HCT116 (cell line): ENCODE measurements at regions not wholly inside any gene's neighbourhood (a gene's known extent, or its start where the extent isn't known, plus 50 kb on each side); places are given as distances from the start of the nearest gene placed in this dataset.
"Not testable (repeated sequence)": the region's sequence is repeated elsewhere in the genome, so short reads cannot be mapped to it uniquely, and the experiment has no call there.

ENCODE experiments used
- ATAC-seq: fragments of 200-7000 bp; cut with Tn5 transposase; 2 replicates; pipeline ENCODE4 v1.9.1; 2020; ENCODE audit warnings: mild to moderate bottlenecking, moderate library complexity
- BruUV-seq: library from RNA; stranded (reverse); fragments of 400-500 nt; replicated peaks from 2 replicates; lab custom pipeline; 2021; lab: Mats Ljungman, UMichigan
- CTCF ChIA-PET: fragments of 300-600 bp; sonication (Branson Sonifier 250); formaldehyde crosslinking; loops from one replicate; lab custom pipeline; 2021; ENCODE audit warnings: antibody characterized with exemption; lab: Charles Lee
- POLR2A ChIA-PET: fragments of 300-600, 350-600 bp; sonication (Branson Sonifier 250); formaldehyde crosslinking; loops from one replicate; lab custom pipeline; 2021; ENCODE audit warnings: antibody characterized with exemption; lab: Charles Lee
- RAD21 ChIA-PET, 2 experiments: fragments of 300-600 bp; sonication (Branson Sonifier 250); formaldehyde crosslinking; loops; one replicate each; lab custom pipeline; 2023; ENCODE audit warnings: low total read pairs in 2 of 2; ENCODE audit not compliant: uncharacterized antibody in 2 of 2, unreplicated experiment in 2 of 2, low non-redundant PET in 1 of 2; lab: Charles Lee
- DNase-seq: peaks from one replicate; pipeline ENCODE4 v3.0.0-alpha.2; 2010; ENCODE audit warnings: low read depth, low spot score
- H2AFZ ChIP-seq: fragments of 200-600 bp; shearing (Covaris generic), sonication (generic); 2 replicates; pipeline ENCODE4 v1.6.1; 2017; ENCODE audit warnings: low read depth, mixed run types, mixed read lengths, antibody characterized with exemption, low read length; ENCODE audit not compliant: poor library complexity, severe bottlenecking
- H3K27ac ChIP-seq: 2 replicates; pipeline ENCODE4 v1.5.1; 2012; ENCODE audit warnings: low read depth, low read length
- H3K27me3 ChIP-seq: fragments of 200-600 bp; sonication (generic); 2 replicates; pipeline ENCODE4 v1.6.1; 2016; ENCODE audit warnings: mixed run types, low read length, mixed read lengths; ENCODE audit not compliant: insufficient read depth
- H3K36me3 ChIP-seq, 2 experiments: fragments of 200-500 bp in 1 of 2; fragments of 200-600 bp in 1 of 2; sonication (Bioruptor generic) in 1 of 2; sonication (generic) in 1 of 2; 2 replicates each; pipeline versions ENCODE4 v1.5.1 to v1.6.1; 2014 to 2016; ENCODE audit warnings: low read length in 2 of 2, inconsistent platforms in 1 of 2, mixed read lengths in 1 of 2, mixed run types in 1 of 2; ENCODE audit not compliant: insufficient read depth in 2 of 2, control insufficient read depth in 1 of 2
- H3K4me1 ChIP-seq, 2 experiments: fragments of 200-600 bp in 1 of 2; sonication (generic) in 1 of 2; 2 replicates each; pipeline versions ENCODE4 v1.5.1 to v1.6.1; 2012 to 2017; ENCODE audit warnings: low read length in 2 of 2, inconsistent platforms in 1 of 2, mild to moderate bottlenecking in 1 of 2, mixed read lengths in 1 of 2, mixed run types in 1 of 2, moderate library complexity in 1 of 2; ENCODE audit not compliant: insufficient read depth in 2 of 2, control insufficient read depth in 1 of 2
- H3K4me2 ChIP-seq: fragments of 200-600 bp; sonication (generic); 2 replicates; pipeline ENCODE4 v1.6.1; 2017; ENCODE audit warnings: mixed run types, low read length, mixed read lengths
- H3K4me3 ChIP-seq, 2 experiments: fragments of 200-600 bp in 1 of 2; sonication (generic) in 1 of 2; replicated peaks in 1 of 2; 2 replicates each; pipeline ENCODE4 v1.5.1; 2011 to 2016; ENCODE audit warnings: low read length in 2 of 2, control low read depth in 1 of 2, low read depth in 1 of 2, mild to moderate bottlenecking in 1 of 2, mixed read lengths in 1 of 2, mixed run types in 1 of 2
- H3K79me2 ChIP-seq: fragments of 200-600 bp; sonication (generic); 2 replicates; pipeline ENCODE4 v1.6.1; 2017; ENCODE audit warnings: mild to moderate bottlenecking, mixed run types, low read length, moderate library complexity, mixed read lengths; ENCODE audit not compliant: insufficient read depth
- H3K9ac ChIP-seq: fragments of 200-600 bp; sonication (generic); 2 replicates; pipeline ENCODE4 v1.6.1; 2016; ENCODE audit warnings: low read length, mixed read lengths
- H3K9me2 ChIP-seq: fragments of 200-600 bp; sonication (generic), shearing (Covaris generic); 2 replicates; pipeline ENCODE4 v1.6.1; 2017; ENCODE audit warnings: mixed run types, mild to moderate bottlenecking, moderate library complexity; ENCODE audit not compliant: insufficient read depth
- H3K9me3 ChIP-seq, 2 experiments: fragments of 200-500 bp in 1 of 2; fragments of 200-600 bp in 1 of 2; sonication (Bioruptor generic) in 1 of 2; sonication (generic) in 1 of 2; 2 replicates each; pipeline ENCODE4 v1.6.1; 2014 to 2017; ENCODE audit warnings: low read length in 2 of 2, mixed read lengths in 2 of 2, inconsistent platforms in 1 of 2, low read depth in 1 of 2, mild to moderate bottlenecking in 1 of 2, mixed run types in 1 of 2, moderate library complexity in 1 of 2; ENCODE audit not compliant: control insufficient read depth in 1 of 2, insufficient read depth in 1 of 2
- H4K20me1 ChIP-seq: fragments of 200-600 bp; sonication (generic), shearing (Covaris generic); 2 replicates; pipeline ENCODE4 v1.6.1; 2017; ENCODE audit warnings: mixed run types, mild to moderate bottlenecking, moderate library complexity; ENCODE audit not compliant: insufficient read depth
- EGR1 ChIP-seq: IDR thresholded peaks from 2 replicates; pipeline ENCODE4 v1.6.1; 2012; ENCODE audit warnings: low read depth
- ELF1 ChIP-seq: IDR thresholded peaks from 2 replicates; pipeline ENCODE4 v1.6.1; 2012; ENCODE audit warnings: low read depth, borderline replicate concordance
- POLR2AphosphoS5 ChIP-seq: IDR thresholded peaks from 2 replicates; pipeline ENCODE4 v1.6.1; 2011; ENCODE audit warnings: mild to moderate bottlenecking, low read depth, low read length, moderate library complexity
- RAD21 ChIP-seq: IDR thresholded peaks from 2 replicates; pipeline ENCODE4 v1.6.1; 2012; ENCODE audit warnings: low read depth, mild to moderate bottlenecking
- SIN3A ChIP-seq: IDR thresholded peaks from 2 replicates; pipeline ENCODE4 v1.6.1; 2012; ENCODE audit warnings: low read depth
- TCF7L2 ChIP-seq: IDR thresholded peaks from 2 replicates; pipeline ENCODE4 v1.7.0; 2011; ENCODE audit warnings: borderline replicate concordance, inconsistent platforms; ENCODE audit not compliant: insufficient read depth, insufficient read length; ENCODE audit errors: extremely low read depth
- intact Hi-C: fragments of 100-400 bp; cut with micrococcal nuclease; formaldehyde crosslinking; loops from 2 replicates; pipeline ENCODE4 v1.10.0; 2022
- TF ChIP-seq, protein P1 (sequence below): IDR thresholded peaks from 2 replicates; pipeline ENCODE4 v1.6.1; 2012; ENCODE audit warnings: low read depth
- TF ChIP-seq, protein P2 (sequence below), 3 experiments: fragments of 200-600 bp in 1 of 3; sonication (generic) in 1 of 3; IDR thresholded peaks in 2 of 3; conservative IDR thresholded peaks in 1 of 3; 2 replicates each; pipeline ENCODE4 v1.5.1; 2012 to 2017; ENCODE audit warnings: low read depth in 2 of 3, low read length in 2 of 3, antibody characterized with exemption in 1 of 3, borderline replicate concordance in 1 of 3, control low read depth in 1 of 3, mild to moderate bottlenecking in 1 of 3, mixed read lengths in 1 of 3, mixed run types in 1 of 3, moderate library complexity in 1 of 3; ENCODE audit not compliant: insufficient read depth in 1 of 3
- TF ChIP-seq, protein P3 (sequence below): IDR thresholded peaks from 2 replicates; pipeline ENCODE4 v1.6.1; 2011; ENCODE audit warnings: mild to moderate bottlenecking, low read length, moderate library complexity; ENCODE audit not compliant: insufficient replicate concordance; ENCODE audit errors: extremely low read depth

DNA sequence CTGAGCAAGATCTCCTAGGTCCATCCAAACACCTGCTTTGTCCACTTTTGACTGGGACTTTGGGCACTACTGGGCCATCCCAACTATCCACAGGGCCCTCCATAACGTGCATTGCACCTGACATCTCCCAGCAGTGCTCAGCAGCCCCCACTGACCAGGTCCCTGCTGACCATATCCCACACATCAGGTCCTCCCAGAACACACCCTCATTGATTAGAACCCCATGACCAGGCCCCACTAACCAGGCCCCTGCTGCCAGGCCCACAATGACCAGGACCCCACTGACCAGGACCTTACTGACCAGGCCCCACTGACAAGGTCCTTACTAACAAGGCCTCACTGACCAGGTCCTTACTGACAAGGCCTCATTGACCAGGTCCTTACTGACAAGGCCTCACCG is 93.9 kb upstream of the CTSV start:
- H3K4me3 ChIP-seq: no peak overlapping the region
- H3K9me2 ChIP-seq: no peaks in the 10 kb centered on the region
- POLR2A ChIA-PET: no interaction called here
- H3K36me3 ChIP-seq: no peaks in the 10 kb centered on the region
- H3K4me2 ChIP-seq: no peak overlapping the region
- TF ChIP-seq, protein P1, sequence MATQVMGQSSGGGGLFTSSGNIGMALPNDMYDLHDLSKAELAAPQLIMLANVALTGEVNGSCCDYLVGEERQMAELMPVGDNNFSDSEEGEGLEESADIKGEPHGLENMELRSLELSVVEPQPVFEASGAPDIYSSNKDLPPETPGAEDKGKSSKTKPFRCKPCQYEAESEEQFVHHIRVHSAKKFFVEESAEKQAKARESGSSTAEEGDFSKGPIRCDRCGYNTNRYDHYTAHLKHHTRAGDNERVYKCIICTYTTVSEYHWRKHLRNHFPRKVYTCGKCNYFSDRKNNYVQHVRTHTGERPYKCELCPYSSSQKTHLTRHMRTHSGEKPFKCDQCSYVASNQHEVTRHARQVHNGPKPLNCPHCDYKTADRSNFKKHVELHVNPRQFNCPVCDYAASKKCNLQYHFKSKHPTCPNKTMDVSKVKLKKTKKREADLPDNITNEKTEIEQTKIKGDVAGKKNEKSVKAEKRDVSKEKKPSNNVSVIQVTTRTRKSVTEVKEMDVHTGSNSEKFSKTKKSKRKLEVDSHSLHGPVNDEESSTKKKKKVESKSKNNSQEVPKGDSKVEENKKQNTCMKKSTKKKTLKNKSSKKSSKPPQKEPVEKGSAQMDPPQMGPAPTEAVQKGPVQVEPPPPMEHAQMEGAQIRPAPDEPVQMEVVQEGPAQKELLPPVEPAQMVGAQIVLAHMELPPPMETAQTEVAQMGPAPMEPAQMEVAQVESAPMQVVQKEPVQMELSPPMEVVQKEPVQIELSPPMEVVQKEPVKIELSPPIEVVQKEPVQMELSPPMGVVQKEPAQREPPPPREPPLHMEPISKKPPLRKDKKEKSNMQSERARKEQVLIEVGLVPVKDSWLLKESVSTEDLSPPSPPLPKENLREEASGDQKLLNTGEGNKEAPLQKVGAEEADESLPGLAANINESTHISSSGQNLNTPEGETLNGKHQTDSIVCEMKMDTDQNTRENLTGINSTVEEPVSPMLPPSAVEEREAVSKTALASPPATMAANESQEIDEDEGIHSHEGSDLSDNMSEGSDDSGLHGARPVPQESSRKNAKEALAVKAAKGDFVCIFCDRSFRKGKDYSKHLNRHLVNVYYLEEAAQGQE: no peak
- TF ChIP-seq POLR2AphosphoS5: no peak
- TF ChIP-seq, protein P2, sequence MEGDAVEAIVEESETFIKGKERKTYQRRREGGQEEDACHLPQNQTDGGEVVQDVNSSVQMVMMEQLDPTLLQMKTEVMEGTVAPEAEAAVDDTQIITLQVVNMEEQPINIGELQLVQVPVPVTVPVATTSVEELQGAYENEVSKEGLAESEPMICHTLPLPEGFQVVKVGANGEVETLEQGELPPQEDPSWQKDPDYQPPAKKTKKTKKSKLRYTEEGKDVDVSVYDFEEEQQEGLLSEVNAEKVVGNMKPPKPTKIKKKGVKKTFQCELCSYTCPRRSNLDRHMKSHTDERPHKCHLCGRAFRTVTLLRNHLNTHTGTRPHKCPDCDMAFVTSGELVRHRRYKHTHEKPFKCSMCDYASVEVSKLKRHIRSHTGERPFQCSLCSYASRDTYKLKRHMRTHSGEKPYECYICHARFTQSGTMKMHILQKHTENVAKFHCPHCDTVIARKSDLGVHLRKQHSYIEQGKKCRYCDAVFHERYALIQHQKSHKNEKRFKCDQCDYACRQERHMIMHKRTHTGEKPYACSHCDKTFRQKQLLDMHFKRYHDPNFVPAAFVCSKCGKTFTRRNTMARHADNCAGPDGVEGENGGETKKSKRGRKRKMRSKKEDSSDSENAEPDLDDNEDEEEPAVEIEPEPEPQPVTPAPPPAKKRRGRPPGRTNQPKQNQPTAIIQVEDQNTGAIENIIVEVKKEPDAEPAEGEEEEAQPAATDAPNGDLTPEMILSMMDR (IDR thresholded peaks at IDR 0.05 in 2 of 3, conservative IDR thresholded peaks at IDR 0.05 in 1 of 3; ENCODE audit: borderline replicate concordance in 1 of 3, insufficient read depth in 1 of 3, low read depth in 2 of 3, low read length in 2 of 3): no peak
- TF ChIP-seq, protein P3, sequence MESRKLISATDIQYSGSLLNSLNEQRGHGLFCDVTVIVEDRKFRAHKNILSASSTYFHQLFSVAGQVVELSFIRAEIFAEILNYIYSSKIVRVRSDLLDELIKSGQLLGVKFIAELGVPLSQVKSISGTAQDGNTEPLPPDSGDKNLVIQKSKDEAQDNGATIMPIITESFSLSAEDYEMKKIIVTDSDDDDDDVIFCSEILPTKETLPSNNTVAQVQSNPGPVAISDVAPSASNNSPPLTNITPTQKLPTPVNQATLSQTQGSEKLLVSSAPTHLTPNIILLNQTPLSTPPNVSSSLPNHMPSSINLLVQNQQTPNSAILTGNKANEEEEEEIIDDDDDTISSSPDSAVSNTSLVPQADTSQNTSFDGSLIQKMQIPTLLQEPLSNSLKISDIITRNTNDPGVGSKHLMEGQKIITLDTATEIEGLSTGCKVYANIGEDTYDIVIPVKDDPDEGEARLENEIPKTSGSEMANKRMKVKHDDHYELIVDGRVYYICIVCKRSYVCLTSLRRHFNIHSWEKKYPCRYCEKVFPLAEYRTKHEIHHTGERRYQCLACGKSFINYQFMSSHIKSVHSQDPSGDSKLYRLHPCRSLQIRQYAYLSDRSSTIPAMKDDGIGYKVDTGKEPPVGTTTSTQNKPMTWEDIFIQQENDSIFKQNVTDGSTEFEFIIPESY: no peak
- TF ChIP-seq RAD21: no peak
- TF ChIP-seq TCF7L2: no peak
- no peak for TF ChIP-seq EGR1
- TF ChIP-seq SIN3A: no peak
- no peak for TF ChIP-seq ELF1
- no peak overlapping the region for H3K27ac ChIP-seq
- no TSS peak for BruUV-seq
- intact Hi-C loops: no loop called here
- H3K79me2 ChIP-seq: no peaks in the 10 kb centered on the region
- CTCF ChIA-PET: no interaction called here
- H3K27me3 ChIP-seq: no peaks in the 10 kb centered on the region
- no peak overlapping the region for H3K9ac ChIP-seq
- RAD21 ChIA-PET: no interaction called here
- no peaks in the 10 kb centered on the region for H3K4me1 ChIP-seq
- no peaks in the 10 kb centered on the region for H4K20me1 ChIP-seq
- no peak for ATAC-seq
- DNase-seq: no peak
- H2AFZ ChIP-seq: no peak overlapping the region
- no peaks in the 10 kb centered on the region for H3K9me3 ChIP-seq

DNA sequence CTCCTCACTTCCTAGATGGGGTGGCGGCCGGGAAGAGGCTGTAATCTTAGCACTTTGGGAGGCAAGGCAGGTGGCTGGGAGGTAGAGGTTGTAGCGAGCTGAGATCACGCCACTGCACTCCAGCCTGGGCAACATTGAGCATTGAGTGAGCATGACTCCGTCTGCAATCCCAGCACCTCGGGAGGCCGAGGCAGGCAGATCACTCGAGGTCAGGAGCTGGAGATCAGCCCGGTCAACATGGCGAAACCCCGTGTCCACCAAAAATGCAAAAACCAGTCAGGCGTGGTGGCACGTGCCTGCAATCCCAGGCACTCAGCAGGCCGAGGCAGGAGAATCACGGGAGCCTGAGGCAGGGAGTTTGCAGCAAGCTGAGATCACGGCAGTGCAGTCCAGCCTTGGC is 91.9 kb upstream of the CTSV start:
- POLR2A ChIA-PET, H3K9me3 ChIP-seq, H3K27me3 ChIP-seq, H3K4me3 ChIP-seq, H3K79me2 ChIP-seq, H3K9me2 ChIP-seq, H3K4me2 ChIP-seq, CTCF ChIA-PET, H3K27ac ChIP-seq, DNase-seq, BruUV-seq, H4K20me1 ChIP-seq, intact Hi-C loops, H3K9ac ChIP-seq, ATAC-seq, H2AFZ ChIP-seq, H3K4me1 ChIP-seq, RAD21 ChIA-PET, H3K36me3 ChIP-seq: not testable (repeated sequence)
